ENCODE measurements at regions not wholly inside any gene's neighbourhood (a gene's known extent, or its start where the extent isn't known, plus 50 kb on each side); places are given as distances from the start of the nearest gene placed in this dataset.
"Not testable (repeated sequence)": the region's sequence is repeated elsewhere in the genome, so short reads cannot be mapped to it uniquely, and the experiment has no call there.

- TF ChIP-seq POLR2A (IDR thresholded peaks at IDR 0.05; ENCODE audit: low read length); GATA1 (IDR thresholded peaks at IDR 0.05; ENCODE audit: low read depth, low read length): not testable (repeated sequence)
Measured at GRCh38 chr9:42470577-42470976, 287.1 kb downstream of the SPATA31A6 start.

Data from erythroblast (primary cell).